Endothelial cell of umbilical vein (primary cell): ENCODE measurements at regions not wholly inside any gene's neighbourhood (a gene's known extent, or its start where the extent isn't known, plus 50 kb on each side); places are given as distances from the start of the nearest gene placed in this dataset.
"Not testable (repeated sequence)": the region's sequence is repeated elsewhere in the genome, so short reads cannot be mapped to it uniquely, and the experiment has no call there.

Experiments used
- BruUV-seq: library from RNA; stranded (reverse); fragments of 400-500 nt; replicated peaks from 2 replicates; lab custom pipeline; 2021; lab: Mats Ljungman, UMichigan
- CTCF ChIA-PET: fragments of 300-600, 350-600 bp; sonication (Branson Sonifier 250); formaldehyde crosslinking; loops from one replicate; lab custom pipeline; 2021; ENCODE audit warnings: antibody characterized with exemption, inconsistent platforms; lab: Charles Lee
- POLR2A ChIA-PET: fragments of 300-600, 350-600 bp; sonication (Branson Sonifier 250); formaldehyde crosslinking; loops from one replicate; lab custom pipeline; 2021; ENCODE audit warnings: antibody characterized with exemption, inconsistent platforms; lab: Charles Lee
- DNase-seq: peaks from one replicate; pipeline ENCODE4 v3.0.0-alpha.2; 2011; ENCODE audit warnings: low read depth, low spot score
- FAIRE-seq: peaks from 2 replicates; lab custom pipeline; 2011; peaks lifted over from hg19 to GRCh38; lab: Jason Lieb, UNC
- H2AFZ ChIP-seq: 2 replicates; pipeline ENCODE4 v1.6.0; 2012; ENCODE audit warnings: low read depth, low read length, control low read depth, inconsistent platforms
- H3K27ac ChIP-seq: 2 replicates; pipeline ENCODE4 v1.5.1; 2011; ENCODE audit warnings: low read depth, mild to moderate bottlenecking, control low read depth, low read length, moderate library complexity; ENCODE audit not compliant: insufficient read depth
- H3K27me3 ChIP-seq, 2 experiments: 2 replicates each; pipeline versions ENCODE4 v1.6.0 to v1.6.1; 2011; ENCODE audit warnings: low read length in 2 of 2, mixed read lengths in 1 of 2; ENCODE audit not compliant: control insufficient read depth in 2 of 2, insufficient read depth in 2 of 2
- H3K36me3 ChIP-seq, 2 experiments: 2 replicates in 1 of 2; 3 replicates in 1 of 2; pipeline ENCODE4 v1.5.1; 2011; ENCODE audit warnings: low read length in 2 of 2, mild to moderate bottlenecking in 1 of 2, moderate library complexity in 1 of 2; ENCODE audit not compliant: control insufficient read depth in 2 of 2, insufficient read depth in 2 of 2; ENCODE audit errors: extremely low read depth in 1 of 2
- H3K4me1 ChIP-seq: 3 replicates; pipeline ENCODE4 v1.5.1; 2011; ENCODE audit warnings: mild to moderate bottlenecking, low read length; ENCODE audit not compliant: control insufficient read depth, insufficient read depth; ENCODE audit errors: extremely low read depth
- H3K4me2 ChIP-seq: 2 replicates; pipeline ENCODE4 v1.6.1; 2011; ENCODE audit warnings: low read length, control low read depth, mixed read lengths; ENCODE audit not compliant: insufficient read depth
- H3K4me3 ChIP-seq, 3 experiments: fragments of 200-600 bp in 1 of 3; sonication (generic), shearing (Covaris generic) in 1 of 3; replicated peaks in 1 of 3; 2 replicates each; pipeline ENCODE4 v1.5.1; 2011 to 2016; ENCODE audit warnings: control low read depth in 3 of 3, low read length in 3 of 3, mild to moderate bottlenecking in 2 of 3, inconsistent platforms in 1 of 3, low read depth in 1 of 3, moderate library complexity in 1 of 3; ENCODE audit not compliant: insufficient read depth in 1 of 3
- H3K79me2 ChIP-seq: 2 replicates; pipeline ENCODE4 v1.6.0; 2012; ENCODE audit warnings: low read length, inconsistent platforms; ENCODE audit not compliant: control insufficient read depth, insufficient read depth
- H3K9ac ChIP-seq: replicated peaks from 2 replicates; pipeline ENCODE3; 2011; ENCODE audit warnings: low read length, control low read depth; ENCODE audit not compliant: insufficient read depth; ENCODE audit errors: extremely low read depth
- H3K9me1 ChIP-seq: replicated peaks from 3 replicates; pipeline ENCODE4 v1.6.0; 2011; ENCODE audit warnings: mild to moderate bottlenecking, low read length; ENCODE audit not compliant: control insufficient read depth, insufficient read depth; ENCODE audit errors: extremely low read depth
- H3K9me3 ChIP-seq: replicated peaks from 2 replicates; pipeline ENCODE4 v1.5.1; 2012; ENCODE audit warnings: low read length, inconsistent platforms; ENCODE audit not compliant: control insufficient read depth, insufficient read depth
- H4K20me1 ChIP-seq: replicated peaks from 2 replicates; pipeline ENCODE3; 2011; ENCODE audit warnings: mild to moderate bottlenecking, low read length; ENCODE audit not compliant: control insufficient read depth, insufficient read depth; ENCODE audit errors: extremely low read depth
- EZH2 ChIP-seq: IDR thresholded peaks from 2 replicates; pipeline ENCODE4 v1.6.1; 2012; ENCODE audit warnings: borderline replicate concordance, low read depth, mild to moderate bottlenecking, moderate library complexity, low read length, inconsistent platforms; ENCODE audit not compliant: severe bottlenecking
- FOS ChIP-seq: IDR thresholded peaks from 2 replicates; pipeline ENCODE4 v1.6.1; 2011; ENCODE audit warnings: mild to moderate bottlenecking, low read length, moderate library complexity, borderline replicate concordance; ENCODE audit not compliant: insufficient read depth
- GATA2 ChIP-seq: IDR thresholded peaks from 2 replicates; pipeline ENCODE4 v1.7.0; 2011; ENCODE audit warnings: low read depth, mild to moderate bottlenecking, moderate library complexity, mixed read lengths, low read length; ENCODE audit not compliant: insufficient read length, insufficient read depth
- JUN ChIP-seq: IDR thresholded peaks from 2 replicates; pipeline ENCODE4 v1.6.1; 2011; ENCODE audit warnings: borderline replicate concordance, low read depth; ENCODE audit not compliant: insufficient read length, insufficient read depth
- MYC ChIP-seq: IDR thresholded peaks from one replicate; pipeline ENCODE4 v1.6.1; 2011; ENCODE audit warnings: mild to moderate bottlenecking, low read depth, low read length
- POLR2A ChIP-seq: IDR thresholded peaks from 2 replicates; pipeline ENCODE4 v1.6.1; 2012; ENCODE audit warnings: low read depth, mild to moderate bottlenecking, control low read depth, low read length
- POLR2AphosphoS5 ChIP-seq: IDR thresholded peaks from 2 replicates; pipeline ENCODE4 v1.6.1; 2012; ENCODE audit warnings: low read depth, mild to moderate bottlenecking, control low read depth, low read length, moderate library complexity; ENCODE audit not compliant: insufficient read depth
- dilution Hi-C: fragments of 300-500 bp; cut with MboI; formaldehyde crosslinking; loops from one replicate; pipeline ENCODE4 v1.15.0; 2019; ENCODE audit warnings: low sequenced_read_pairs; ENCODE audit not compliant: extremely low pct_ligation_motif_present
- intact Hi-C: fragments of 100-400 bp; cut with micrococcal nuclease; formaldehyde crosslinking; loops from one replicate; pipeline ENCODE4 v1.10.0; 2022
- TF ChIP-seq, protein P1 (sequence below): IDR thresholded peaks from 2 replicates; pipeline ENCODE4 v1.6.1; 2011; ENCODE audit not compliant: insufficient read depth, insufficient read length
- TF ChIP-seq, protein P2 (sequence below), 2 donors: IDR thresholded peaks; 1 replicate in 1 of 2; 2 replicates in 1 of 2; pipeline ENCODE4 v1.5.1; 2011; ENCODE audit warnings: low read length in 2 of 2, mild to moderate bottlenecking in 2 of 2, moderate library complexity in 2 of 2, control low read depth in 1 of 2, inconsistent platforms in 1 of 2, low read depth in 1 of 2; ENCODE audit not compliant: insufficient read depth in 1 of 2; ENCODE audit errors: extremely low read depth in 1 of 2

DNA sequence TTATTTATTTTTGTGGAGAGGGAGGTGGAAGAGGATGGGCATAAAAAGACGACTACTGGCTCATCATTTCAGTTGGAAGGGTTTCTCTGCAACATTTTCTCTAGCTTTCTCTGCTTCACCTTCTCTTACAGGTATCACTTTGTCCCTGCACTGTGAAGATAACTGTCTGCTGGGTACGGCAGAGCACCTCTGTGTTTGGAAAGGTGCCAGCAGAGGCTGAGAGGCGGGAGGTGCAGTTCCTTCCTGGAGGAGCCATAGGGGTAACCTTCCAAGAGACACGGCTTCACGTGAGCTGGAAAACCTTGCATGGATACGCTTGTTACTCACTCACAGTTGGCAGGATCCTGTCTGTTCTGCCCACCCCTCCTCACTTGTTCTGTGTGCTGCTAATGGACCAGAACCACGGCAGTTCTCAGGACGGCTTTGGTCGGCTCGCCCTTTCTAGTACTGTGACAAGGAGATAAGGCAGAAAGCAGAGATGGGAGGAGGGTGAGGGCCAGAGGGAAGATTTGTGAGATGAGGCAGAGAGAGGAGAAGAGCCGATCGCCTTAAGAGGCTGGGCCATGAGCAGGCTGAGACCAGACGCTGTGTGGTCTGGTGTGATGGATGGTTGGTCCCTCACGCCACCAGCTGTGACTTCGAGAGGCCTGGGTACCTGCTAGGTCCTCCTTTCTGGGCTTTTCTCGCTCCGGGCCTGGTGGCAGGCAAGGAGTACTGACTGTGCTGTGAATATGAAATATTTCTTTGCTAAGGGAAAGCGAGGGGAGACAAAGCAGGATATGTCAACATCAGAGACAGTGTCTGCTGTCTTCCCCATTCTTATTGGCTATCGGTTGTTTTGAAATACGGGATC is 66.8 kb downstream of the MRPL57 start:
- Histone ChIP-seq H3K36me3 (no peaks in the 10 kb centered on the region), H3K4me2 (no peak overlapping the region), H3K9ac (no peak overlapping the region), H3K4me1 (no peaks in the 10 kb centered on the region), H3K27me3 (peaks cover 5 to 7% of the 10 kb centered on the region in 2 experiments), H3K9me3 (no peaks in the 10 kb centered on the region), H3K27ac (no peak overlapping the region), H3K4me3 (no peak overlapping the region), H4K20me1 (no peaks in the 10 kb centered on the region), H3K9me1 (no peaks in the 10 kb centered on the region), H2AFZ (no peak overlapping the region), H3K79me2 (no peaks in the 10 kb centered on the region)
- CTCF ChIA-PET, result no interaction called here
- no peak for FAIRE-seq
- dilution Hi-C loops (no loop called here), intact Hi-C loops (no loop called here)
- POLR2A ChIA-PET, result interaction anchor here (0.7 kb wide), 1 partner anchor 100 kb away, joined by 3 read pairs; no protein-coding TSS in a partner anchor
- TF ChIP-seq EZH2, result no peak
- no peak for TF ChIP-seq JUN
- TF ChIP-seq MYC, result no peak
- no peak for TF ChIP-seq POLR2A
- TF ChIP-seq FOS, result no peak
- TF ChIP-seq GATA2, result no peak
- TF ChIP-seq, protein P1, sequence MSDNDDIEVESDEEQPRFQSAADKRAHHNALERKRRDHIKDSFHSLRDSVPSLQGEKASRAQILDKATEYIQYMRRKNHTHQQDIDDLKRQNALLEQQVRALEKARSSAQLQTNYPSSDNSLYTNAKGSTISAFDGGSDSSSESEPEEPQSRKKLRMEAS, result no peak
- no peak for TF ChIP-seq POLR2AphosphoS5
- TF ChIP-seq, protein P2, sequence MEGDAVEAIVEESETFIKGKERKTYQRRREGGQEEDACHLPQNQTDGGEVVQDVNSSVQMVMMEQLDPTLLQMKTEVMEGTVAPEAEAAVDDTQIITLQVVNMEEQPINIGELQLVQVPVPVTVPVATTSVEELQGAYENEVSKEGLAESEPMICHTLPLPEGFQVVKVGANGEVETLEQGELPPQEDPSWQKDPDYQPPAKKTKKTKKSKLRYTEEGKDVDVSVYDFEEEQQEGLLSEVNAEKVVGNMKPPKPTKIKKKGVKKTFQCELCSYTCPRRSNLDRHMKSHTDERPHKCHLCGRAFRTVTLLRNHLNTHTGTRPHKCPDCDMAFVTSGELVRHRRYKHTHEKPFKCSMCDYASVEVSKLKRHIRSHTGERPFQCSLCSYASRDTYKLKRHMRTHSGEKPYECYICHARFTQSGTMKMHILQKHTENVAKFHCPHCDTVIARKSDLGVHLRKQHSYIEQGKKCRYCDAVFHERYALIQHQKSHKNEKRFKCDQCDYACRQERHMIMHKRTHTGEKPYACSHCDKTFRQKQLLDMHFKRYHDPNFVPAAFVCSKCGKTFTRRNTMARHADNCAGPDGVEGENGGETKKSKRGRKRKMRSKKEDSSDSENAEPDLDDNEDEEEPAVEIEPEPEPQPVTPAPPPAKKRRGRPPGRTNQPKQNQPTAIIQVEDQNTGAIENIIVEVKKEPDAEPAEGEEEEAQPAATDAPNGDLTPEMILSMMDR (IDR thresholded peaks at IDR 0.05; ENCODE audit: extremely low read depth in 1 of 2, insufficient read depth in 1 of 2, low read depth in 1 of 2, low read length in 2 of 2), result no peak
- no peak for DNase-seq
- BruUV-seq, result no TSS peak

DNA sequence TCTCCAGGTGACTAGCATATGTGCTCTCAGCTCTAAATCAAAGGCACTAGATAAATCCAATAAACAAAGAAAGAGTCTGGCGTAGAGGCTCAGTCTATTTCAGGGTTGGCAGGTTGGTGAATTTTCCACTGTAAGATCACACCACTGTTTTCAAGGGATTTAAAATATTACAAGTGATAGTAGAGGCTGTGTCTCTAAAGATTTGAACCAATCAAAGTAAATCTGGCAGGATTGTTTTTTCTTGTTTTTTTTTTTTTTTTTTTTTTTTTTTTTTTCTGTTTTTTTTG is 67.4 kb downstream of the MRPL57 start:
- H3K79me2 ChIP-seq, H3K4me2 ChIP-seq, DNase-seq, H3K9me3 ChIP-seq, H3K36me3 ChIP-seq, H3K4me3 ChIP-seq, H2AFZ ChIP-seq, CTCF ChIA-PET, H3K4me1 ChIP-seq, dilution Hi-C loops, BruUV-seq, H3K9ac ChIP-seq, H4K20me1 ChIP-seq, intact Hi-C loops, H3K9me1 ChIP-seq, H3K27ac ChIP-seq, FAIRE-seq: not testable (repeated sequence)
- peaks cover 10% of the 10 kb centered on the region in 2 experiments for H3K27me3 ChIP-seq
- POLR2A ChIA-PET, result interaction anchor here (0.7 kb wide), 1 partner anchor 99 kb away, joined by 3 read pairs; no protein-coding TSS in a partner anchor
